Small intestine (tissue), 7 donors: ENCODE measurements at regions not wholly inside any gene's neighbourhood (a gene's known extent, or its start where the extent isn't known, plus 50 kb on each side); places are given as distances from the start of the nearest gene placed in this dataset.

Experiments used
- DNase-seq, 2 donors: peaks; one replicate each; pipeline versions ENCODE4 v3.0.0 to v3.0.0-alpha.2; 2013
- FAIRE-seq: peaks from 2 replicates; lab custom pipeline; 2012; peaks lifted over from hg19 to GRCh38; lab: Jason Lieb, UNC
- H3K27ac ChIP-seq, 3 donors: one replicate each; pipeline ENCODE4 v1.5.1; 2013; ENCODE audit warnings: low read length in 2 of 3, mild to moderate bottlenecking in 2 of 3, control low read depth in 1 of 3, inconsistent platforms in 1 of 3, low read depth in 1 of 3, moderate library complexity in 1 of 3
- H3K27me3 ChIP-seq, 3 donors: one replicate each; pipeline ENCODE4 v1.6.1; 2013; ENCODE audit warnings: low read length in 3 of 3, inconsistent platforms in 1 of 3; ENCODE audit not compliant: control insufficient read depth in 3 of 3, insufficient read depth in 3 of 3
- H3K36me3 ChIP-seq, 3 donors: one replicate each; pipeline ENCODE4 v1.6.1; 2013; ENCODE audit warnings: low read length in 3 of 3, inconsistent platforms in 1 of 3, low read depth in 1 of 3, mild to moderate bottlenecking in 1 of 3, moderate library complexity in 1 of 3; ENCODE audit not compliant: control insufficient read depth in 3 of 3, insufficient read depth in 2 of 3
- H3K4me1 ChIP-seq, 3 donors: one replicate each; pipeline ENCODE4 v1.6.1; 2013; ENCODE audit warnings: low read length in 2 of 3, inconsistent platforms in 1 of 3, low read depth in 1 of 3, mild to moderate bottlenecking in 1 of 3, moderate library complexity in 1 of 3; ENCODE audit not compliant: control insufficient read depth in 3 of 3, insufficient read depth in 2 of 3
- H3K4me3 ChIP-seq, 3 donors: one replicate each; pipeline ENCODE4 v1.5.1; 2013; ENCODE audit warnings: low read length in 3 of 3, control low read depth in 1 of 3, inconsistent platforms in 1 of 3, low read depth in 1 of 3, mild to moderate bottlenecking in 1 of 3, moderate library complexity in 1 of 3
- H3K9me3 ChIP-seq, 2 donors: one replicate each; pipeline ENCODE4 v1.6.1; 2013; ENCODE audit warnings: low read depth in 1 of 2, low read length in 1 of 2; ENCODE audit not compliant: control insufficient read depth in 2 of 2, insufficient read depth in 1 of 2
- WGBS, 3 donors: extraction: QIAGEN DNeasy Blood & Tissue Kit; methylation state at CpG; one replicate each; pipeline ENCODE4 v1.1.7; 2013; 5-methylcytosine and 5-hydroxymethylcytosine counted together
- donor health status: healthy with polysubstance abuse.
- donor health status: control.
- donor health status: control.
- donor health status: Bipolar disorder and iron deficiency.
- donor health status: healthy.

GRCh38 chr12:42957561-42958290, 368.2 kb upstream of the PRICKLE1 start:
- 51 to 77% (median 62%) methylated on average over 1 of the region's 1 CpG for WGBS, 3 donors
- no peak for DNase-seq
- peaks cover 0 to 4% of the 10 kb centered on the region in 2 donors for H3K9me3 ChIP-seq

GRCh38 chr12:42957136-42957535, 367.6 kb upstream of the PRICKLE1 start:
- Histone ChIP-seq H3K27ac (no peak overlapping the region), H3K9me3 (peaks cover 0 to 6% of the 10 kb centered on the region in 2 donors), H3K4me1 (no peaks in the 10 kb centered on the region), H3K36me3 (no peaks in the 10 kb centered on the region), H3K4me3 (no peak overlapping the region), H3K27me3 (no peaks in the 10 kb centered on the region)
- FAIRE-seq (no peak), DNase-seq (no peak)
- 84 to 96% (median 93%) methylated on average over 3 of the region's 3 CpGs for WGBS, 3 donors

More at GRCh38 chr12:42957561-42958290, 368.2 kb upstream of the PRICKLE1 start:
- H3K4me3 ChIP-seq = no peak overlapping the region
- no peak for FAIRE-seq
- no peaks in the 10 kb centered on the region for H3K4me1 ChIP-seq
- H3K27me3 ChIP-seq = no peaks in the 10 kb centered on the region
- H3K36me3 ChIP-seq = no peaks in the 10 kb centered on the region
- no peak overlapping the region for H3K27ac ChIP-seq

- FAIRE-seq (no peak), DNase-seq (no peak)
- no peaks in the 10 kb centered on the region for H3K27me3 ChIP-seq
- H3K4me3 ChIP-seq = no peak overlapping the region
- H3K9me3 ChIP-seq = peaks cover 0 to 8% of the 10 kb centered on the region in 2 donors
- WGBS, 3 donors = 83 to 94% (median 88%) methylated on average over 2 of the region's 2 CpGs
- no peaks in the 10 kb centered on the region for H3K36me3 ChIP-seq
- no peaks in the 10 kb centered on the region for H3K4me1 ChIP-seq
- no peak overlapping the region for H3K27ac ChIP-seq
Observed at GRCh38 chr12:42953021-42953420, 363.5 kb upstream of the PRICKLE1 start.

- no peak for FAIRE-seq
Observed at GRCh38 chr12:42946871-42947381, 357.4 kb upstream of the PRICKLE1 start.

GRCh38 chr12:42945927-42946326, 356.4 kb upstream of the PRICKLE1 start:
- no peak overlapping the region for H3K4me3 ChIP-seq
- no peak overlapping the region for H3K27ac ChIP-seq
- FAIRE-seq (no peak), DNase-seq (no peak)
- peaks cover 0 to 4% of the 10 kb centered on the region in 2 donors for H3K9me3 ChIP-seq
- WGBS, 3 donors = 71 to 88% (median 80%) methylated on average over 2 of the region's 2 CpGs
- no peaks in the 10 kb centered on the region for H3K4me1 ChIP-seq
- H3K27me3 ChIP-seq = no peaks in the 10 kb centered on the region
- H3K36me3 ChIP-seq = no peaks in the 10 kb centered on the region

More at GRCh38 chr12:42946871-42947381, 357.4 kb upstream of the PRICKLE1 start:
- no peaks in the 10 kb centered on the region for H3K36me3 ChIP-seq
- H3K27me3 ChIP-seq = no peaks in the 10 kb centered on the region
- no peak for DNase-seq
- H3K4me1 ChIP-seq = no peaks in the 10 kb centered on the region
- peaks cover 0 to 7% of the 10 kb centered on the region in 2 donors for H3K9me3 ChIP-seq
- H3K4me3 ChIP-seq = no peak overlapping the region
- no peak overlapping the region for H3K27ac ChIP-seq
- WGBS, 3 donors = 60 to 83% (median 82%) methylated on average over 2 of the region's 2 CpGs

GRCh38 chr12:42944516-42944915, 355.0 kb upstream of the PRICKLE1 start:
- no peak for FAIRE-seq

GRCh38 chr12:42936991-42937390, 347.4 kb upstream of the PRICKLE1 start:
- Histone ChIP-seq H3K36me3 (no peaks in the 10 kb centered on the region), H3K27ac (no peak overlapping the region), H3K4me1 (no peaks in the 10 kb centered on the region), H3K4me3 (no peak overlapping the region), H3K27me3 (peaks cover 0 to 2% (median 0%) of the 10 kb centered on the region in 3 donors), H3K9me3 (no peaks in the 10 kb centered on the region)
- no peak for FAIRE-seq
- DNase-seq = no peak
- 59 to 73% (median 63%) methylated on average over 3 of the region's 3 CpGs for WGBS, 3 donors

More at GRCh38 chr12:42944516-42944915, 355.0 kb upstream of the PRICKLE1 start:
- Histone ChIP-seq H3K36me3 (no peaks in the 10 kb centered on the region), H3K27ac (no peak overlapping the region), H3K27me3 (no peaks in the 10 kb centered on the region), H3K9me3 (peaks cover 0 to 4% of the 10 kb centered on the region in 2 donors), H3K4me1 (no peaks in the 10 kb centered on the region), H3K4me3 (no peak overlapping the region)
- no peak for DNase-seq
- 43 to 71% (median 59%) methylated on average over 2 of the region's 2 CpGs for WGBS, 3 donors

- H3K4me3 ChIP-seq = no peak overlapping the region
- 90 to 100% (median 98%) methylated on average over 1 of the region's 1 CpG for WGBS, 3 donors
- no peaks in the 10 kb centered on the region for H3K36me3 ChIP-seq
- H3K9me3 ChIP-seq = no peaks in the 10 kb centered on the region
- peaks cover 0 to 2% (median 0%) of the 10 kb centered on the region in 3 donors for H3K27me3 ChIP-seq
- no peak overlapping the region for H3K27ac ChIP-seq
- no peak for FAIRE-seq
- H3K4me1 ChIP-seq = no peaks in the 10 kb centered on the region
- no peak for DNase-seq
Observed at GRCh38 chr12:42936260-42936659, 346.7 kb upstream of the PRICKLE1 start.
